Ovary (tissue), 7 donors: ENCODE measurements at regions not wholly inside any gene's neighbourhood (a gene's known extent, or its start where the extent isn't known, plus 50 kb on each side); places are given as distances from the start of the nearest gene placed in this dataset.

Experiments
- DNase-seq, 5 donors: peaks; one replicate each; pipeline ENCODE4 v3.0.0-alpha.2; 2019 to 2020
- H3K27ac ChIP-seq, 2 donors: fragments of 200-600 bp; one replicate each; pipeline versions ENCODE4 v1.5.1 to v1.8.0; 2019 to 2022
- H3K27me3 ChIP-seq: fragments of 200-600 bp; one replicate; pipeline ENCODE4 v1.8.0; 2022
- H3K36me3 ChIP-seq: fragments of 200-600 bp; sonication (generic); one replicate; pipeline ENCODE4 v1.5.1; 2019
- H3K4me1 ChIP-seq: one replicate; pipeline ENCODE4 v1.8.1; 2013; ENCODE audit warnings: mild to moderate bottlenecking, moderate library complexity; ENCODE audit not compliant: insufficient read depth
- H3K4me3 ChIP-seq: fragments of 200-600 bp; sonication (generic); one replicate; pipeline ENCODE4 v1.5.1; 2017
- H3K9me3 ChIP-seq, 2 donors: fragments of 200-600 bp in 1 of 2; sonication (generic) in 1 of 2; one replicate each; pipeline versions ENCODE4 v1.5.1 to v1.8.1; 2013 to 2019; ENCODE audit warnings: mild to moderate bottlenecking in 1 of 2, moderate library complexity in 1 of 2
- CTCF ChIP-seq, 3 donors: fragments of 450-650 bp in 2 of 3; fragments of 200-600 bp in 1 of 3; IDR thresholded peaks; one replicate each; pipeline versions ENCODE4 v1.5.1 to v1.8.0; 2016 to 2022; ENCODE audit warnings: antibody characterized with exemption in 3 of 3, mild to moderate bottlenecking in 1 of 3
- EP300 ChIP-seq: sonication (generic); formaldehyde crosslinking; IDR thresholded peaks from one replicate; pipeline ENCODE4 v1.6.1; 2017; ENCODE audit warnings: antibody characterized with exemption
- POLR2A ChIP-seq: fragments of 450-650 bp; IDR thresholded peaks from one replicate; pipeline ENCODE4 v1.6.1; 2017; ENCODE audit warnings: antibody characterized with exemption, mild to moderate bottlenecking, moderate library complexity
- WGBS, 3 donors: extraction: QIAGEN DNeasy Blood & Tissue Kit in 1 of 3; methylation state at CpG; one replicate each; pipeline versions ENCODE4 v1.1.5 to v1.1.7; 2013 to 2017; 5-methylcytosine and 5-hydroxymethylcytosine counted together
- intact Hi-C, 4 donors: fragments of 100-400 bp; cut with DNase I; formaldehyde crosslinking; loops; one replicate each; pipeline versions ENCODE4 v1.11.0 to v1.15.1; 2022 to 2023
- donor health status: DM: no; HTN: no; CAD: no; lungs with moderate emphysema.
- donor health status: DM: no; HTN: no; CAD: no.
- donor health status: Bipolar disorder and iron deficiency.
- donor health status: DM: no; HTN: no; CAD: no.
- donor health status: DM: yes; HTN: yes; CAD: no.

- H3K27me3 ChIP-seq = no peaks in the 10 kb centered on the region
- no peak overlapping the region for H3K27ac ChIP-seq
- intact Hi-C loops = loop anchor here in 1 of 4 donors (10.0 kb wide), 1 partner anchor 137 kb away; the partner anchor contains the start of gene CPEB2
- H3K36me3 ChIP-seq = no peaks in the 10 kb centered on the region
- no peak for DNase-seq
- peaks cover 2% of the 10 kb centered on the region for H3K4me1 ChIP-seq
- no peaks in the 10 kb centered on the region for H3K9me3 ChIP-seq
- WGBS, 3 donors = 42 to 100% (median 100%) methylated on average over 1 of the region's 1 CpG
- TF ChIP-seq CTCF (IDR thresholded peaks at IDR 0.05) (no peak), POLR2A (no peak)
- no peak overlapping the region for H3K4me3 ChIP-seq
Observed at GRCh38 chr4:15142201-15142600, 139.9 kb downstream of the CPEB2 start.

- DNase-seq = no peak
- intact Hi-C loops = loop anchor here in 1 of 4 donors (10.0 kb wide), 1 partner anchor 139 kb away; the partner anchor contains the start of gene CPEB2
- TF ChIP-seq POLR2A = no peak
- no peak for TF ChIP-seq EP300
- TF ChIP-seq CTCF (IDR thresholded peaks at IDR 0.05) = no peak
- WGBS, 3 donors = 82 to 84% (median 83%) methylated on average over 2 of the region's 2 CpGs
- H3K4me1 ChIP-seq = peaks cover 11% of the 10 kb centered on the region
- no peaks in the 10 kb centered on the region for H3K36me3 ChIP-seq
- H3K4me3 ChIP-seq = no peak overlapping the region
- no peak overlapping the region for H3K27ac ChIP-seq
- no peaks in the 10 kb centered on the region for H3K27me3 ChIP-seq
- no peaks in the 10 kb centered on the region for H3K9me3 ChIP-seq
Observed at GRCh38 chr4:15143551-15143950, 141.3 kb downstream of the CPEB2 start.

GRCh38 chr4:15144249-15144966 lies 142.1 kb downstream of the CPEB2 start:
- no peak for TF ChIP-seq CTCF (IDR thresholded peaks at IDR 0.05)
- no peak for TF ChIP-seq POLR2A
- no peak for TF ChIP-seq EP300
- Histone ChIP-seq H3K36me3 (no peaks in the 10 kb centered on the region), H3K27ac (no peak overlapping the region), H3K27me3 (no peaks in the 10 kb centered on the region), H3K4me3 (no peak overlapping the region), H3K9me3 (no peaks in the 10 kb centered on the region), H3K4me1 (peaks cover 17% of the 10 kb centered on the region)
- no peak for DNase-seq
- intact Hi-C loops = loop anchor here in 1 of 4 donors (10.0 kb wide), 1 partner anchor 140 kb away; the partner anchor contains the start of gene CPEB2
- 64 to 80% (median 67%) methylated on average over 9 of the region's 9 CpGs for WGBS, 3 donors

GRCh38 chr4:15144967-15145295 lies 142.7 kb downstream of the CPEB2 start:
- Histone ChIP-seq H3K9me3 (no peaks in the 10 kb centered on the region), H3K27ac (no peak overlapping the region), H3K4me1 (peaks cover 20% of the 10 kb centered on the region), H3K36me3 (no peaks in the 10 kb centered on the region), H3K27me3 (no peaks in the 10 kb centered on the region), H3K4me3 (no peak overlapping the region)
- 92 to 93% (median 93%) methylated on average over 7 of the region's 7 CpGs for WGBS, 3 donors
- no peak for TF ChIP-seq EP300
- TF ChIP-seq POLR2A = no peak
- no peak for TF ChIP-seq CTCF (IDR thresholded peaks at IDR 0.05)
- intact Hi-C loops = loop anchor here in 1 of 4 donors (10.0 kb wide), 1 partner anchor 140 kb away; the partner anchor contains the start of gene CPEB2
- DNase-seq = no peak
